HEK293 (cell line): ENCODE measurements at regions not wholly inside any gene's neighbourhood (a gene's known extent, or its start where the extent isn't known, plus 50 kb on each side); places are given as distances from the start of the nearest gene placed in this dataset.

ENCODE experiments used
- CTCF ChIA-PET: fragments of 350-600 bp; formaldehyde crosslinking; extraction: SDS; loops from one replicate; lab custom pipeline; 2021; ENCODE audit warnings: antibody characterized with exemption; lab: Yijun Ruan, JAX
- POLR2A ChIA-PET: fragments of 300-600 bp; formaldehyde crosslinking; extraction: SDS; loops from one replicate; lab custom pipeline; 2020; ENCODE audit warnings: antibody characterized with exemption, inconsistent platforms; lab: Yijun Ruan, JAX
- H3K27ac ChIP-seq: fragments of 200-500 bp; sonication (Bioruptor generic); 2 replicates; pipeline ENCODE4 v1.5.1; 2014; ENCODE audit warnings: low read depth, low read length, control low read depth, inconsistent platforms; ENCODE audit errors: extremely low read depth
- H3K36me3 ChIP-seq, 2 experiments: fragments of 200-500 bp in 1 of 2; sonication (Bioruptor generic) in 1 of 2; 1 replicate in 1 of 2; 2 replicates in 1 of 2; pipeline ENCODE4 v1.5.1; 2014 to 2017; ENCODE audit warnings: inconsistent platforms in 2 of 2, low read length in 2 of 2; ENCODE audit not compliant: control insufficient read depth in 2 of 2, insufficient read depth in 1 of 2
- H3K4me1 ChIP-seq: fragments of 200-500 bp; sonication (Bioruptor generic); 2 replicates; pipeline ENCODE4 v1.5.1; 2014; ENCODE audit warnings: mild to moderate bottlenecking, low read length, inconsistent platforms; ENCODE audit not compliant: control insufficient read depth, insufficient read depth
- H3K4me3 ChIP-seq: 2 replicates; pipeline ENCODE4 v1.5.1; 2011; ENCODE audit warnings: low read depth, mild to moderate bottlenecking, control low read depth, low read length, moderate library complexity
- H3K9me3 ChIP-seq: fragments of 200-500 bp; sonication (Bioruptor generic); 2 replicates; pipeline ENCODE4 v1.5.1; 2014; ENCODE audit warnings: low read depth, low read length, inconsistent platforms; ENCODE audit not compliant: control insufficient read depth, insufficient read depth
- BCL6B ChIP-seq: fragments of 450-650 bp; formaldehyde crosslinking; IDR thresholded peaks from 2 replicates; pipeline ENCODE4 v1.5.1; 2017; ENCODE audit warnings: missing biosample characterization, missing genetic modification characterization
- HOXD13 ChIP-seq: sonication (generic); formaldehyde crosslinking; IDR thresholded peaks from 2 replicates; pipeline ENCODE4 v1.8.0; 2022; ENCODE audit warnings: missing genetic modification reagents, borderline replicate concordance
- ZBTB11 ChIP-seq: fragments of 450-650 bp; formaldehyde crosslinking; conservative IDR thresholded peaks from 2 replicates; pipeline ENCODE4 v1.5.1; 2016; ENCODE audit warnings: low read depth, missing biosample characterization, missing genetic modification characterization
- ZNF121 ChIP-seq: fragments of 450-650 bp; formaldehyde crosslinking; IDR thresholded peaks from 2 replicates; pipeline ENCODE4 v1.5.1; 2016; ENCODE audit warnings: missing biosample characterization, missing genetic modification characterization
- ZNF146 ChIP-seq: fragments of 450-650 bp; formaldehyde crosslinking; IDR thresholded peaks from 2 replicates; pipeline ENCODE4 v1.5.1; 2016; ENCODE audit warnings: missing biosample characterization, missing genetic modification characterization
- ZNF16 ChIP-seq: fragments of 450-650 bp; formaldehyde crosslinking; IDR thresholded peaks from 2 replicates; pipeline ENCODE4 v1.5.1; 2016; ENCODE audit warnings: low read depth, missing biosample characterization, missing genetic modification characterization
- ZNF214 ChIP-seq: fragments of 450-650 bp; formaldehyde crosslinking; IDR thresholded peaks from 2 replicates; pipeline ENCODE4 v1.5.1; 2017; ENCODE audit warnings: missing biosample characterization, mild to moderate bottlenecking, missing genetic modification characterization, borderline replicate concordance
- ZNF350 ChIP-seq: fragments of 450-650 bp; formaldehyde crosslinking; IDR thresholded peaks from 2 replicates; pipeline ENCODE4 v1.5.0; 2017; ENCODE audit warnings: missing biosample characterization, mild to moderate bottlenecking, missing genetic modification characterization
- ZNF391 ChIP-seq: fragments of 450-650 bp; formaldehyde crosslinking; IDR thresholded peaks from 2 replicates; pipeline ENCODE4 v1.5.1; 2016; ENCODE audit warnings: low read depth, missing biosample characterization, missing genetic modification characterization, borderline replicate concordance
- ZNF48 ChIP-seq: fragments of 450-650 bp; formaldehyde crosslinking; IDR thresholded peaks from 2 replicates; pipeline ENCODE4 v1.5.1; 2016; ENCODE audit warnings: missing biosample characterization, missing genetic modification characterization
- ZNF529 ChIP-seq: fragments of 450-650 bp; formaldehyde crosslinking; IDR thresholded peaks from 2 replicates; pipeline ENCODE4 v1.5.1; 2017; ENCODE audit warnings: missing genetic modification characterization, missing biosample characterization; ENCODE audit not compliant: insufficient replicate concordance
- ZNF544 ChIP-seq: fragments of 450-650 bp; formaldehyde crosslinking; IDR thresholded peaks from 2 replicates; pipeline ENCODE4 v1.5.0; 2017; ENCODE audit warnings: missing biosample characterization, missing genetic modification characterization
- ZNF555 ChIP-seq: fragments of 450-650 bp; formaldehyde crosslinking; conservative IDR thresholded peaks from 2 replicates; pipeline ENCODE4 v1.5.1; 2017; ENCODE audit warnings: missing biosample characterization, mild to moderate bottlenecking, missing genetic modification characterization, inconsistent platforms
- ZNF658 ChIP-seq: fragments of 450-650 bp; formaldehyde crosslinking; IDR thresholded peaks from 2 replicates; pipeline ENCODE4; 2016; ENCODE audit warnings: missing biosample characterization, missing genetic modification characterization
- ZNF747 ChIP-seq: fragments of 450-650 bp; formaldehyde crosslinking; IDR thresholded peaks from 2 replicates; pipeline ENCODE4 v1.5.1; 2016; ENCODE audit warnings: missing biosample characterization, missing genetic modification characterization
- ZNF768 ChIP-seq: fragments of 450-650 bp; formaldehyde crosslinking; IDR thresholded peaks from 2 replicates; pipeline ENCODE4 v1.5.1; 2018; ENCODE audit warnings: missing biosample characterization, mild to moderate bottlenecking, missing genetic modification characterization
- ZSCAN23 ChIP-seq: fragments of 450-650 bp; formaldehyde crosslinking; IDR thresholded peaks from 2 replicates; pipeline ENCODE4 v1.5.1; 2016; ENCODE audit warnings: missing biosample characterization, missing genetic modification characterization
- TF ChIP-seq, protein P1 (sequence below): fragments of 450-650 bp; formaldehyde crosslinking; IDR thresholded peaks from 2 replicates; pipeline ENCODE4 v1.5.1; 2016; ENCODE audit warnings: missing biosample characterization, missing genetic modification characterization
- TF ChIP-seq, protein P2 (sequence below): fragments of 450-650 bp; formaldehyde crosslinking; IDR thresholded peaks from 2 replicates; pipeline ENCODE4 v1.5.1; 2016; ENCODE audit warnings: missing biosample characterization, missing genetic modification characterization

- TF ChIP-seq, protein P1, sequence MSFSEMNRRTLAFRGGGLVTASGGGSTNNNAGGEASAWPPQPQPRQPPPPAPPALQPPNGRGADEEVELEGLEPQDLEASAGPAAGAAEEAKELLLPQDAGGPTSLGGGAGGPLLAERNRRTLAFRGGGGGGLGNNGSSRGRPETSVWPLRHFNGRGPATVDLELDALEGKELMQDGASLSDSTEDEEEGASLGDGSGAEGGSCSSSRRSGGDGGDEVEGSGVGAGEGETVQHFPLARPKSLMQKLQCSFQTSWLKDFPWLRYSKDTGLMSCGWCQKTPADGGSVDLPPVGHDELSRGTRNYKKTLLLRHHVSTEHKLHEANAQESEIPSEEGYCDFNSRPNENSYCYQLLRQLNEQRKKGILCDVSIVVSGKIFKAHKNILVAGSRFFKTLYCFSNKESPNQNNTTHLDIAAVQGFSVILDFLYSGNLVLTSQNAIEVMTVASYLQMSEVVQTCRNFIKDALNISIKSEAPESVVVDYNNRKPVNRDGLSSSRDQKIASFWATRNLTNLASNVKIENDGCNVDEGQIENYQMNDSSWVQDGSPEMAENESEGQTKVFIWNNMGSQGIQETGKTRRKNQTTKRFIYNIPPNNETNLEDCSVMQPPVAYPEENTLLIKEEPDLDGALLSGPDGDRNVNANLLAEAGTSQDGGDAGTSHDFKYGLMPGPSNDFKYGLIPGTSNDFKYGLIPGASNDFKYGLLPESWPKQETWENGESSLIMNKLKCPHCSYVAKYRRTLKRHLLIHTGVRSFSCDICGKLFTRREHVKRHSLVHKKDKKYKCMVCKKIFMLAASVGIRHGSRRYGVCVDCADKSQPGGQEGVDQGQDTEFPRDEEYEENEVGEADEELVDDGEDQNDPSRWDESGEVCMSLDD (tag by site-specific recombination): no peak
- TF ChIP-seq ZNF391 (no peak), ZNF121 (tag by site-specific recombination) (no peak), ZNF350 (tag by site-specific recombination) (no peak), BCL6B (tag by site-specific recombination) (no peak), ZNF658 (tag by site-specific recombination) (no peak), ZNF555 (tag by site-specific recombination) (no peak), ZNF146 (tag by site-specific recombination) (no peak), HOXD13 (CRISPR knock-in tag) (no peak)
Observed at GRCh38 chr22:26927821-26928220, 270.4 kb downstream of the MIAT start (continued).

DNA sequence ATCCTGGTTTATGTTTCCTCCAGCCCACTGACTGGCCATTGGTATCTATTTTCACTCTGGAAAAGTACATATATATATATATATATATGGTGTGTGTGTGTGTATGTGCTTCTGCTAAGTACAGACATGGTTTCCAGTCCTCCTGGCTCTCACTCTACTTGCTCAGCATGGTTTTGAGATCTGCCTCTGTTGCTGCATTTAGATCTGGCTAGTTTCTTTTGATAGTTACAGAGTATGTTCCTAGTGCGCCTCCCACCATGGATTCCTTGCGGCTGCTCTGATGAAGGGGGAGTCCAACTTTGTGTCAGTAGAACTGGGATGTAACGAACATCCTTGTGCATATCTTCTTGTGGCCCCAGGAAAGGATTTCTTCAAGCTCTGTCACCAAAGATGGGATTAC lies 274.1 kb downstream of the MIAT start:
- no peaks in the 10 kb centered on the region for H3K9me3 ChIP-seq
- ChIA-PET POLR2A (no interaction called here), CTCF (no interaction called here)
- H3K4me1 ChIP-seq: no peaks in the 10 kb centered on the region
- TF ChIP-seq ZNF747: no peak
- no peak for TF ChIP-seq ZNF16 (tag by site-specific recombination)
- TF ChIP-seq ZNF48 (tag by site-specific recombination): no peak
- no peak for TF ChIP-seq ZBTB11 (tag by site-specific recombination)
- TF ChIP-seq ZNF768: no peak
- TF ChIP-seq ZNF214: no peak
- no peak for TF ChIP-seq ZNF544
- TF ChIP-seq ZSCAN23 (tag by site-specific recombination): no peak
- TF ChIP-seq ZNF529: no peak
- TF ChIP-seq, protein P2, sequence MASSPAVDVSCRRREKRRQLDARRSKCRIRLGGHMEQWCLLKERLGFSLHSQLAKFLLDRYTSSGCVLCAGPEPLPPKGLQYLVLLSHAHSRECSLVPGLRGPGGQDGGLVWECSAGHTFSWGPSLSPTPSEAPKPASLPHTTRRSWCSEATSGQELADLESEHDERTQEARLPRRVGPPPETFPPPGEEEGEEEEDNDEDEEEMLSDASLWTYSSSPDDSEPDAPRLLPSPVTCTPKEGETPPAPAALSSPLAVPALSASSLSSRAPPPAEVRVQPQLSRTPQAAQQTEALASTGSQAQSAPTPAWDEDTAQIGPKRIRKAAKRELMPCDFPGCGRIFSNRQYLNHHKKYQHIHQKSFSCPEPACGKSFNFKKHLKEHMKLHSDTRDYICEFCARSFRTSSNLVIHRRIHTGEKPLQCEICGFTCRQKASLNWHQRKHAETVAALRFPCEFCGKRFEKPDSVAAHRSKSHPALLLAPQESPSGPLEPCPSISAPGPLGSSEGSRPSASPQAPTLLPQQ: no peak
- H3K4me3 ChIP-seq: no peak overlapping the region
- H3K27ac ChIP-seq: no peak overlapping the region
- no peaks in the 10 kb centered on the region for H3K36me3 ChIP-seq
